ENCODE measurements at regions not wholly inside any gene's neighbourhood (a gene's known extent, or its start where the extent isn't known, plus 50 kb on each side); places are given as distances from the start of the nearest gene placed in this dataset.
A peak's percentile ranks its signal among the peaks of the same experiment; 100 is the strongest.

- peak in 1 of 5 donors; percentile 0 for DNase-seq
Measured at GRCh38 chr4:1572521-1572920, 111.6 kb downstream of the FAM53A start.

GRCh38 chr4:1572010-1572385, 112.1 kb downstream of the FAM53A start:
- DNase-seq, result no peak

- DNase-seq, result no peak
Measured at GRCh38 chr4:1571165-1572009, 112.7 kb downstream of the FAM53A start.

GRCh38 chr4:1570291-1571164, 113.6 kb downstream of the FAM53A start:
- DNase-seq, result no peak

DNA sequence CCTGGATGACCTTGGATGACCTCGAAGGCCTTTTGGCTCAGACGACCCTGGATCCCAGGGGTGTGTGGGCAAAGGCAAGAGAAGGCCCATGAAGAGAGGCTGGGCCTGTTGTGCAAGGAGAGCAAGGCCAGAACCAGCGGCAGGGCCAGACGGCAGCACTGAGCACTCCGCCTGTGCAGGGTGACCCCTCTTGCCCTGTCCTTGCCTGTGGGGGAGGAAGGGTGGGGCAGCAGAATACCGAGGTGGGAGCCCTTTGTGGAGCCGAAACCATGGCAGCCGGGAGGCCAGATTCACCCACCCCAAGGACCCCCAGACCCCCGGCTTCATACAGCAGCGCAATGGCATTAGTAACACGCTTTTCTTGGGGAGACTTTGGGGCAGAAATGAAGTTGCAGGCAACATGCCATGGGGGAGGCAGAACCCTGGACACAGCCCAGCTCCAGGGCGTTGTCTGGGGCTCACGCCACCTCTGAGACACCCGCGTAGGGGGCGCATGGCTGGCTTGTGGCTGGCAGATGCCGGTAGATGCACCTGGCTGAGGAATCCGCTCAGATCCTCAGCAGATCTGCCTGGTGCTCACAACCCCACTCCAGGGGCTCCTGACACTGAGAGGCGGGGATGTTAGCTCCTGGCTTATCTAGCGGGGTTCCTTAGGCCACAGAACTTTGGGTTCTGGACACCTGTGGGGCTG, 114.5 kb downstream of the FAM53A start:
- DNase-seq, result no peak

DNA sequence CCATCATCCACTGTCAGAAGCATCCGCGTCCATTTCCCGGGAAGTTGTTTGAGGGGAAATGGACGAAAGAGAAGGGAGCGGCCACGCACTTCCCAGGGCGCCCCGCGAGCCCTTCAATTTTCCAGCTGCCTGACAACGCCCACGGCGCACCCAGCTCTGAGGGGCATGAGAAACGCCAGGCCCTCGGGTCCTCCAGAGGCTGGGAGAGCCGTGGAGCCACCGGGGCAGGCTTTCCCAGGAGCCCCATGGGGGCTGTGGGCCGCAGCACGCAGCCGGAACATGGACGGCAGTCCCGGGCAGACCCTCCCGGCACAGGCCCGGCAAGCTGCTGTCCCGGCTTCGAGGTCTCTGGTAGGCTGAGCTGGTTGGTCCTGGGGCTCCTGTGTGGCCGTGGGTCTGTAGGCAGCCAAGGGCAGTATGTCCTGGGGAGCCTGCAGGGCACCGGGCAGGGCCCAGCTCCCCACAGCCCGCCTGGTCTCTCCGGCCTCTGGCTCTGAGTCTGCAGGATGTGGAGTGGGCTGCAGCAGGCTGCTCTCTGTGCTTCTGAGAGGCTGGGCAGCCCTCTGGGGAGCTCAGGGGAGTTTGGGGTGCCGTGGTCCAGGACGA, 115.2 kb downstream of the FAM53A start:
- no peak for DNase-seq

DNA sequence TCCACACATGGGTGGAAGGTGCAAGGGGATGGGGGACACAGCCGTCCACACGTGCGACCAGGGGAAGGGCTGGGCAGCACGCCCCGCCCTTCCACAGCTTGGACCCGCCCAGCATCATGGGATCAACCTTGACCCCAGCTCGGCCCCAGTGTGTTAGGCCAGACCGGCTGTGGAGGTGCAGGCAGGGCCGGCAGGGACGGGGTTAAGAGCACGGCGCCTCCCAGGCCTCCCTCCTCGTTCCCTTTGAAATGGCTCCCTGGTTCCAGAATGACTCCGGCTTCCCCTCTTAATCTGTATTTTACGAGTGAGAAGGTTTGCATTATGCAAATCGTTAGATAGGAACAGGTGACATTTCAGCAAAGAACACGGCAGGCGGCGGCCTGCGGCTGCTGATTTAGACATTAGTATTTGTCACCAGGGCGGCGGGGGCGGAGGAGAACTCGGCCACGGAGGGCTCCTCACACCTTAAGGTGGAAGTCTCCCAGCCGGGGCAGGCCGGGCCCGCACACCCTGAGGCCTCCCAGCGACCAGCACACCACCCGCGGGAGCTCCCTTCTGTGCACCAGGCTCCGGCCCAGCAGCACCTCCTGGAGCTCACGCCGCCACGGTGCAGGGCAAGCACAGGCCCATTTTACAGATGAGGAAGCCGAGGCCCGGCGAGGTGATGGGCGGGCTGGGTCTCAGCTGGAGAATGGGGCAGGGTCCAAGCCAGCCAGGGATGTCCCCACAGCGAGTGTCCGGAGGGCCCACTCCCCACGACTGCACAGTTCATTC, 116.1 kb downstream of the FAM53A start:
- DNase-seq, result peak in 1 of 5 donors; percentile 1

- DNase-seq, result no peak
Measured at GRCh38 chr4:1567519-1567807, 116.7 kb downstream of the FAM53A start.

DNA sequence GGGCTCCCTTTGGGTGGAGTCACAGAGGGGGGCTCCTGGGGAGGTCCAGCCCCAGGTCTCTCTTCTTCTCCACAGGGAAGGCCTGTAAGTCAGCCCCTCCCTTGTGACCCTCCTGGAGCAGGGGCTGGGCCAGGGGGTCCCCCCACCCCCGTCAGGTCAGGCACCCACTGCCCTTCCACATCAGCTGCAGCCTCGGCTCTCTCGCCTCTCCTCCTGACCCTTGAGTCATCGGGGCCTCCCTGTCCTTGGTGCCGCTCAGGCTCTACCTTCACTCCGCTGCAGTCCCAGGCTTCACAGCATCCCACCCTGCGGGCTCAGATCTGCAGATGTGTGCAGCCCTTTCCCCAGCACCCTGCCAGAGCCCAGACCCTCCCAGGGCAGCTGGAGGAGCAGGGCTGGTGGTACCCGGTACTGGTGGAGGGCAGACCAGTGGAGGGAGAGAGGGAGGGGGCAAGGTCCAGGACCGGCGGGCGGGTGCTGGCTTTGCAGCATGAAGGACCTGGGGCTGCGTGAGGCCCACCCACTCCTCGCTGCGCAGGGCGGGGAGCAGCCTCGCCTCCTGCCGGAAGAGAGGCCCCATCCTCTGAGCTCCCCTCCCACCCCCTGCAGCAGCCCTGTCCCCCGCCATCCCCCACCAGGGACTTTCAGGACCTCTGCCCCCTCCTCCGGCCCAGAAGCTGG, 117.1 kb downstream of the FAM53A start:
- DNase-seq, result no peak

- DNase-seq, result peak in 1 of 5 donors; percentile 2
Measured at GRCh38 chr4:1566301-1566837, 117.7 kb downstream of the FAM53A start.

- DNase-seq, result peak in 1 of 5 donors; percentile 10
Measured at GRCh38 chr4:1565598-1566295, 118.4 kb downstream of the FAM53A start.

- no peak for DNase-seq
Measured at GRCh38 chr4:1564535-1565375, 119.4 kb downstream of the FAM53A start.

- DNase-seq, result no peak
Measured at GRCh38 chr4:1563768-1564485, 120.2 kb downstream of the FAM53A start.

DNA sequence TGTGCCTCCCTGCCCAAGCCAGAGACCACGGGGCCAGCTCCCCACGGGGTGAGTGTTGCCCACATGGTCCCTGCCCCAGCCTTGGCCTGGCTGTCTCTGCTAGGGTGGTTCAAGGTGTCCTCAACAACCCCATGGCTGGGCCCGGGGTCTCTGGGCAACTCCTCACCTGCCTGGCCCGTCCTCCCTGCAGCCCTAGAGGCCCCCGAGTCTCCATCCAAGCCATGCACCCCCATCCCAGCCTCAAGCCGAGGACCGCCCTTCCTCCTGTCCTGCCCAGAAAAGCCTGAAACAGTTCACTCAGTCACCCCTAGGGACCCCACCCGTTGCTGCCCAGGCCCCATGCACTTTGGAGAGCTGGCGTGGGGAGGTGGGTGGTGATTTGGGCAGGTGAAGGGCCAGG, 120.9 kb downstream of the FAM53A start:
- no peak for DNase-seq

- no peak for DNase-seq
Measured at GRCh38 chr4:1562771-1563170, 121.3 kb downstream of the FAM53A start.

- no peak for DNase-seq
Measured at GRCh38 chr4:1562371-1562770, 121.7 kb downstream of the FAM53A start.

DNA sequence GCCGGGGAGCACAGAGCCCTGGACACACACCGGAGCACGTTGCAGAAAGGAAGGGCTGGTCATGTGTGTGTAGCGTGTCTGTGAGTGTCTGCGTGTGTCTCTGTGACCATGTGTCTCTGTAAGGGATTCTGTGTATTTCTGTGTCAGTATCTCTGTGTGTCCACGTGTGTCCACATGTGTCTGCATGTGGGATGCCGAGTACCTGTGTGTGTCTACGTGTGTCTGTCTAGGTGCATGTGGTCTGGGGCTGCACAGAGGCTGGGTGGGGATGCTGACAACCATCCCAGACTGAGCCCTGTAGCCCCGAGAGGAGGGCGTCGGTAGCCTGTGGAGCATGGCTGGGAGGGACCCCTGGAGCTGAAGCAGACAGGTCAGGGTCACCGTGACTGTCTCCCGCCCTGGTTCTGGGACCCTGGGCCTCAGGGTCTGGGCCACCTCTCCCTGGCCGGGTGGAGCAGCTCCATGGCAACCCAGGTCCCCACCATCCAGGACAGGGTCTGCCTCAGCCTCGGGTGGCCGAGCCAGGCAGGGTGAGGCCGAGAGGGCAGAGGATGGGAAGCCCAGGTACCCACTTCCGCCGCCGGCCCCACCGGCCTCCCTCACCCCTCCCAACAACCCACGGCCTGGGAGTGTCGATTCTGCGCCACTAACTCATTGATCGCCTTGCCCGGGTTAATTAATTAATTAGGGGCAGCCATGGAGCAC, 122.7 kb downstream of the FAM53A start:
- no peak for DNase-seq

All from T-helper 1 cell (primary cell).